HepG2 (cell line): ENCODE measurements at regions not wholly inside any gene's neighbourhood (a gene's known extent, or its start where the extent isn't known, plus 50 kb on each side); places are given as distances from the start of the nearest gene placed in this dataset.

Experiments
- ATAC-seq: fragments of 200-7000 bp; cut with Tn5 transposase; 3 replicates; pipeline ENCODE4 v1.9.1; 2020; ENCODE audit warnings: mild to moderate bottlenecking, moderate library complexity
- BruUV-seq: library from RNA; stranded (reverse); fragments of 400-500 nt; replicated peaks from 2 replicates; lab custom pipeline; 2021; lab: Mats Ljungman, UMichigan
- CTCF ChIA-PET: fragments of 300-600 bp; formaldehyde crosslinking; extraction: SDS; loops from one replicate; lab custom pipeline; 2021; ENCODE audit warnings: low total read pairs, inconsistent platforms, low intra/inter-chr PET ratio; lab: Yijun Ruan, JAX
- POLR2A ChIA-PET: fragments of 350-600 bp; sonication (Branson Sonifier 250); formaldehyde crosslinking; loops from one replicate; lab custom pipeline; 2020; ENCODE audit warnings: antibody characterized with exemption, inconsistent platforms; lab: Yijun Ruan, JAX
- DNase-seq: peaks from one replicate; pipeline ENCODE4 v3.0.0-alpha.2; 2015; ENCODE audit warnings: low spot score
- FAIRE-seq: peaks from 3 replicates; lab custom pipeline; 2011; peaks lifted over from hg19 to GRCh38; lab: Jason Lieb, UNC
- H2AFZ ChIP-seq: one replicate; pipeline ENCODE4 v1.6.1; 2011; ENCODE audit warnings: low read length, inconsistent platforms
- H3K27ac ChIP-seq: fragments of 300-600 bp; 3 replicates; pipeline ENCODE4 v1.8.0; 2011; ENCODE audit warnings: mixed run types, mild to moderate bottlenecking, mixed read lengths, low read length, inconsistent platforms; ENCODE audit not compliant: insufficient read depth; ENCODE audit errors: extremely low read length
- H3K27me3 ChIP-seq, 2 experiments: fragments of 200-600 bp in 1 of 2; 2 replicates in 1 of 2; 3 replicates in 1 of 2; pipeline versions ENCODE4 v1.6.0 to v1.8.0; 2011; ENCODE audit warnings: low read length in 2 of 2, mild to moderate bottlenecking in 2 of 2, moderate library complexity in 2 of 2, inconsistent platforms in 1 of 2; ENCODE audit not compliant: insufficient read depth in 2 of 2, control insufficient read depth in 1 of 2
- H3K36me3 ChIP-seq, 2 experiments: fragments of 200-600 bp in 1 of 2; replicated peaks in 1 of 2; 2 replicates in 1 of 2; 3 replicates in 1 of 2; pipeline versions ENCODE4 v1.5.1 to v1.8.0; 2011; ENCODE audit warnings: low read length in 2 of 2, inconsistent platforms in 1 of 2; ENCODE audit not compliant: insufficient read depth in 2 of 2, control insufficient read depth in 1 of 2
- H3K4me1 ChIP-seq: 2 replicates; pipeline ENCODE4 v1.5.1; 2012; ENCODE audit warnings: low read length, inconsistent platforms; ENCODE audit not compliant: insufficient read depth
- H3K4me2 ChIP-seq: 2 replicates; pipeline ENCODE4 v1.6.0; 2011; ENCODE audit warnings: low read depth, low read length, inconsistent platforms
- H3K4me3 ChIP-seq, 3 experiments: fragments of 200-600 bp in 1 of 3; sonication (generic), shearing (Covaris generic) in 1 of 3; replicated peaks in 1 of 3; 2 replicates each; pipeline ENCODE4 v1.5.1; 2011 to 2016; ENCODE audit warnings: low read length in 3 of 3, inconsistent platforms in 2 of 3, low read depth in 2 of 3, mild to moderate bottlenecking in 2 of 3, control low read depth in 1 of 3, mixed read lengths in 1 of 3; ENCODE audit not compliant: insufficient read depth in 1 of 3
- H3K79me2 ChIP-seq: one replicate; pipeline ENCODE4 v1.6.1; 2011; ENCODE audit warnings: low read length, inconsistent platforms; ENCODE audit not compliant: insufficient read depth
- H3K9ac ChIP-seq: 2 replicates; pipeline ENCODE4 v1.6.0; 2011; ENCODE audit warnings: mild to moderate bottlenecking, low read depth, low read length, inconsistent platforms; ENCODE audit not compliant: insufficient read depth
- H3K9me3 ChIP-seq: 2 replicates; pipeline ENCODE4 v1.5.1; 2012; ENCODE audit warnings: mild to moderate bottlenecking, low read length
- H4K20me1 ChIP-seq: 2 replicates; pipeline ENCODE4 v1.6.0; 2011; ENCODE audit warnings: inconsistent platforms, mild to moderate bottlenecking, low read length, moderate library complexity; ENCODE audit not compliant: insufficient read depth
- GABPA ChIP-seq, 2 experiments: IDR thresholded peaks; 2 replicates each; pipeline ENCODE4 v1.6.1; 2011 to 2016; ENCODE audit warnings: low read depth in 2 of 2, low read length in 1 of 2, missing biosample characterization in 1 of 2, missing genetic modification characterization in 1 of 2
- HNF4G ChIP-seq, 2 experiments: sonication (generic) in 1 of 2; formaldehyde crosslinking in 1 of 2; IDR thresholded peaks; 2 replicates each; pipeline versions ENCODE4 v1.4.0 to v1.6.1; 2011 to 2020; ENCODE audit warnings: borderline replicate concordance in 2 of 2, low read depth in 2 of 2, mild to moderate bottlenecking in 2 of 2, low read length in 1 of 2, missing genetic modification reagents in 1 of 2, moderate library complexity in 1 of 2
- NCOA2 ChIP-seq: sonication (generic); formaldehyde crosslinking; IDR thresholded peaks from 2 replicates; pipeline ENCODE4 v1.8.0; 2022; ENCODE audit warnings: inconsistent platforms
- NFE2 ChIP-seq: sonication (generic); formaldehyde crosslinking; IDR thresholded peaks from 2 replicates; pipeline ENCODE4 v1.4.0; 2020; ENCODE audit warnings: missing genetic modification reagents
- SATB2 ChIP-seq: sonication (generic); formaldehyde crosslinking; IDR thresholded peaks from 2 replicates; pipeline ENCODE4 v1.5.0; 2020; ENCODE audit warnings: missing genetic modification reagents
- SCMH1 ChIP-seq: sonication (generic); formaldehyde crosslinking; IDR thresholded peaks from 2 replicates; pipeline ENCODE4 v1.9.0; 2021; ENCODE audit warnings: missing genetic modification reagents, mild to moderate bottlenecking, borderline replicate concordance
- SIN3B ChIP-seq: fragments of 150-350 bp; IDR thresholded peaks from 2 replicates; pipeline ENCODE4 v1.6.1; 2014; ENCODE audit warnings: low read length
- TARDBP ChIP-seq: sonication (generic); formaldehyde crosslinking; IDR thresholded peaks from 2 replicates; pipeline ENCODE4 v1.8.0; 2022; ENCODE audit warnings: mild to moderate bottlenecking, missing genetic modification reagents
- TEF ChIP-seq: sonication (generic); formaldehyde crosslinking; IDR thresholded peaks from 2 replicates; pipeline ENCODE4 v1.5.0; 2020; ENCODE audit warnings: missing genetic modification reagents
- ZBTB2 ChIP-seq: sonication (generic); formaldehyde crosslinking; IDR thresholded peaks from 2 replicates; pipeline ENCODE4 v1.8.0; 2022; ENCODE audit warnings: low read depth, missing genetic modification reagents
- ZBTB33 ChIP-seq: sonication (generic); formaldehyde crosslinking; IDR thresholded peaks from 2 replicates; pipeline ENCODE4 v1.4.0; 2020; ENCODE audit warnings: missing genetic modification reagents
- ZC3H13 ChIP-seq: sonication (generic); formaldehyde crosslinking; IDR thresholded peaks from 2 replicates; pipeline ENCODE4 v1.8.1; 2023; ENCODE audit warnings: mild to moderate bottlenecking, missing genetic modification reagents, moderate library complexity
- ZNF296 ChIP-seq: sonication (generic); formaldehyde crosslinking; conservative IDR thresholded peaks from 2 replicates; pipeline ENCODE4 v1.5.0; 2020; ENCODE audit warnings: mild to moderate bottlenecking, missing genetic modification reagents
- ZNF530 ChIP-seq: sonication (generic); formaldehyde crosslinking; IDR thresholded peaks from 2 replicates; pipeline ENCODE4 v1.5.0; 2020; ENCODE audit warnings: low read depth, mild to moderate bottlenecking, missing genetic modification reagents
- ZNF75D ChIP-seq: sonication (generic); formaldehyde crosslinking; IDR thresholded peaks from 2 replicates; pipeline ENCODE4 v1.8.1; 2023; ENCODE audit warnings: missing genetic modification reagents, mild to moderate bottlenecking, borderline replicate concordance
- in situ Hi-C: cut with HindIII; loops from 2 replicates; pipeline ENCODE4 v1.10.0; 2017; ENCODE audit warnings: low pct_unique_long_range_greater_than_20kb; ENCODE audit not compliant: extremely low pct_ligation_motif_present
- intact Hi-C: fragments of 100-400 bp; cut with micrococcal nuclease; formaldehyde crosslinking; loops from one replicate; pipeline ENCODE4 v1.10.0; 2022; ENCODE audit not compliant: unreplicated experiment
- TF ChIP-seq, protein P1 (sequence below): sonication (generic); formaldehyde crosslinking; IDR thresholded peaks from 2 replicates; pipeline ENCODE4 v1.5.0; 2020; ENCODE audit warnings: mild to moderate bottlenecking, missing genetic modification reagents

GRCh38 chr9:87109851-87110250 lies 162.5 kb upstream of the GAS1 start:
- Histone ChIP-seq H3K27ac (no peak overlapping the region), H2AFZ (no peak overlapping the region)

More at GRCh38 chr9:87109851-87110250, 162.5 kb upstream of the GAS1 start:
- Histone ChIP-seq H4K20me1 (no peaks in the 10 kb centered on the region), H3K36me3 (no peaks in the 10 kb centered on the region), H3K79me2 (no peaks in the 10 kb centered on the region), H3K9me3 (no peaks in the 10 kb centered on the region), H3K27me3 (peaks cover 0 to 3% of the 10 kb centered on the region in 2 experiments; a peak in 1 of 5 replicates), H3K4me2 (no peak overlapping the region), H3K4me3 (no peak overlapping the region), H3K4me1 (no peaks in the 10 kb centered on the region), H3K9ac (no peak overlapping the region)
- FAIRE-seq: no peak
- intact Hi-C loops (loop anchor here (5.0 kb wide), 1 partner anchor 483 kb away; no protein-coding TSS in a partner anchor), in situ Hi-C loops (no loop called here)
- no TSS peak for BruUV-seq
- ChIA-PET CTCF (no interaction called here), POLR2A (no interaction called here)
- ATAC-seq: no peak
- no peak for DNase-seq
- TF ChIP-seq ZNF75D (no peak), ZBTB33 (CRISPR knock-in tag) (no peak), NCOA2 (CRISPR knock-in tag) (no peak), ZNF530 (CRISPR knock-in tag) (no peak), ZC3H13 (CRISPR knock-in tag) (no peak), ZNF296 (CRISPR knock-in tag) (no peak), SATB2 (CRISPR knock-in tag) (no peak), TARDBP (CRISPR knock-in tag) (no peak), SCMH1 (CRISPR knock-in tag) (no peak), ZBTB2 (CRISPR knock-in tag) (no peak), TEF (CRISPR knock-in tag) (no peak), GABPA (IDR thresholded peaks at IDR 0.05; ENCODE audit: low read depth, low read length) (no peak), GABPA (CRISPR knock-in tag; IDR thresholded peaks at IDR 0.05; ENCODE audit: low read depth) (no peak), SIN3B (no peak), NFE2 (CRISPR knock-in tag) (no peak), HNF4G (IDR thresholded peaks at IDR 0.05; ENCODE audit: borderline replicate concordance, low read depth, low read length) (no peak), HNF4G (CRISPR knock-in tag; IDR thresholded peaks at IDR 0.05; ENCODE audit: borderline replicate concordance, low read depth) (no peak)
- TF ChIP-seq, protein P1, sequence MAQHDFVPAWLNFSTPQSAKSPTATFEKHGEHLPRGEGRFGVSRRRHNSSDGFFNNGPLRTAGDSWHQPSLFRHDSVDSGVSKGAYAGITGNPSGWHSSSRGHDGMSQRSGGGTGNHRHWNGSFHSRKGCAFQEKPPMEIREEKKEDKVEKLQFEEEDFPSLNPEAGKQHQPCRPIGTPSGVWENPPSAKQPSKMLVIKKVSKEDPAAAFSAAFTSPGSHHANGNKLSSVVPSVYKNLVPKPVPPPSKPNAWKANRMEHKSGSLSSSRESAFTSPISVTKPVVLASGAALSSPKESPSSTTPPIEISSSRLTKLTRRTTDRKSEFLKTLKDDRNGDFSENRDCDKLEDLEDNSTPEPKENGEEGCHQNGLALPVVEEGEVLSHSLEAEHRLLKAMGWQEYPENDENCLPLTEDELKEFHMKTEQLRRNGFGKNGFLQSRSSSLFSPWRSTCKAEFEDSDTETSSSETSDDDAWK (CRISPR knock-in tag): no peak
- TF ChIP-seq, all 625 proteins: peak for 0
